Vagina (tissue), 2 donors: ENCODE measurements at regions not wholly inside any gene's neighbourhood (a gene's known extent, or its start where the extent isn't known, plus 50 kb on each side); places are given as distances from the start of the nearest gene placed in this dataset.

Experiments used
- POLR2A ChIP-seq, 2 donors: fragments of 450-650 bp; IDR thresholded peaks; one replicate each; pipeline ENCODE4 v1.6.1; 2017; ENCODE audit warnings: antibody characterized with exemption in 2 of 2, mild to moderate bottlenecking in 2 of 2, moderate library complexity in 2 of 2
- TF ChIP-seq, protein P1 (sequence below), 3 experiments: fragments of 450-650 bp in 2 of 3; fragments of 200-600 bp in 1 of 3; sonication (generic) in 1 of 3; IDR thresholded peaks; one replicate each; pipeline ENCODE4 v1.5.1; 2017 to 2019; ENCODE audit warnings: antibody characterized with exemption in 3 of 3, mild to moderate bottlenecking in 2 of 3, moderate library complexity in 2 of 3

DNA sequence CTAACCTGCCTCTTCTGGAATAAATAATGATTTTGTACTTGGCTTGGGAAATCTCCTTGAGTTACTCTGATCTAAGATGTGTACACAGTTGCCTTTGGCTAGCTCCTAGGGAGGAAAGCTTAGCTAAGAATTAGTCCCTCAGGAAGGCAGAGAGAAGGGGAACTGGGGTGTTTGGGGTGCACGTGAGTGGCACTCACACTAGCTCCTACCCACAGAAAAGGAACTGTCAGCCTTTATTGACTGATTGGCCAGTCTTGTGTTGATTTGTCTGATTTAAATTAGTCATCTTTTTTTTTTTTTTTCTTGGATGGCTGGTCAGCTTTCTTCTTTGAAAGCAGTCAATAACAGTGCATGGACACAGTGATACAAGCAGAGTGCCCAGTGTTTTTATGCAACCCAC lies 107.7 kb downstream of the DMRT2 start:
- TF ChIP-seq, protein P1, sequence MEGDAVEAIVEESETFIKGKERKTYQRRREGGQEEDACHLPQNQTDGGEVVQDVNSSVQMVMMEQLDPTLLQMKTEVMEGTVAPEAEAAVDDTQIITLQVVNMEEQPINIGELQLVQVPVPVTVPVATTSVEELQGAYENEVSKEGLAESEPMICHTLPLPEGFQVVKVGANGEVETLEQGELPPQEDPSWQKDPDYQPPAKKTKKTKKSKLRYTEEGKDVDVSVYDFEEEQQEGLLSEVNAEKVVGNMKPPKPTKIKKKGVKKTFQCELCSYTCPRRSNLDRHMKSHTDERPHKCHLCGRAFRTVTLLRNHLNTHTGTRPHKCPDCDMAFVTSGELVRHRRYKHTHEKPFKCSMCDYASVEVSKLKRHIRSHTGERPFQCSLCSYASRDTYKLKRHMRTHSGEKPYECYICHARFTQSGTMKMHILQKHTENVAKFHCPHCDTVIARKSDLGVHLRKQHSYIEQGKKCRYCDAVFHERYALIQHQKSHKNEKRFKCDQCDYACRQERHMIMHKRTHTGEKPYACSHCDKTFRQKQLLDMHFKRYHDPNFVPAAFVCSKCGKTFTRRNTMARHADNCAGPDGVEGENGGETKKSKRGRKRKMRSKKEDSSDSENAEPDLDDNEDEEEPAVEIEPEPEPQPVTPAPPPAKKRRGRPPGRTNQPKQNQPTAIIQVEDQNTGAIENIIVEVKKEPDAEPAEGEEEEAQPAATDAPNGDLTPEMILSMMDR (IDR thresholded peaks at IDR 0.05), result no peak
- TF ChIP-seq POLR2A (IDR thresholded peaks at IDR 0.05), result no peak
